ENCODE measurements at regions not wholly inside any gene's neighbourhood (a gene's known extent, or its start where the extent isn't known, plus 50 kb on each side); places are given as distances from the start of the nearest gene placed in this dataset.

DNA sequence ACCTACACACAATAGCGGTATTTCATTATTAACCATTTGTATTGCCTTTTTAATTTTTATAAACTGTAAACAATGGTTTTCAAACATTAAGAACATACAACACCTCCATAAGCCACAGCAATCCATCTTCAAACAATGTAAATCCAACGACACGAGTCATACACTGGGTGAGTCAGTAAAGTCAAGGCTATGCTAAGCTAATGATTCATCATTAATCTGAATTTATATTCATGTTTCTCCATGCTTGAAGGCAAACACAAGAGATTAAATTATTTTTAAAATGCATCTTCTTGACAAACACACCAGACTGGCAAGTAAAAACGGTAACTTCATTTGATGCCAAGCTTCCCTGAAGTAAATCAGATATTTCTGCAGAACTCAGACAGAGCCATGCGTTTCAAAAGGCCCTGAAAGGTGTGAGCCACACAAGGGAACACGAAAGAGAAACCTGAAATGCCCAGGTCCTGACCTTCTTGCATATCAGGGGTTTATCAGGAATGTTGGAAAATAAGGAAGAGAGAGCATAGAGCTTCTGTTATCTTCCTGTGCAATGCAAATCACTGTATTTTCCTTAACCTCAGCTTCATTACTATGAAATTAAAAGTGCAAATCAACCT is 162.5 kb downstream of the ALDH8A1 start:
- TF ChIP-seq CSDC2 (CRISPR knock-in tag; IDR thresholded peaks at IDR 0.05): no peak
- peak; percentile 57 for TF ChIP-seq ISL1 (CRISPR knock-in tag; IDR thresholded peaks at IDR 0.05)
- no peak for TF ChIP-seq BACH2 (CRISPR knock-in tag; IDR thresholded peaks at IDR 0.05; ENCODE audit: borderline replicate concordance)
- no peak for TF ChIP-seq ESRRG (CRISPR knock-in tag; IDR thresholded peaks at IDR 0.05)
- TF ChIP-seq, protein P1, sequence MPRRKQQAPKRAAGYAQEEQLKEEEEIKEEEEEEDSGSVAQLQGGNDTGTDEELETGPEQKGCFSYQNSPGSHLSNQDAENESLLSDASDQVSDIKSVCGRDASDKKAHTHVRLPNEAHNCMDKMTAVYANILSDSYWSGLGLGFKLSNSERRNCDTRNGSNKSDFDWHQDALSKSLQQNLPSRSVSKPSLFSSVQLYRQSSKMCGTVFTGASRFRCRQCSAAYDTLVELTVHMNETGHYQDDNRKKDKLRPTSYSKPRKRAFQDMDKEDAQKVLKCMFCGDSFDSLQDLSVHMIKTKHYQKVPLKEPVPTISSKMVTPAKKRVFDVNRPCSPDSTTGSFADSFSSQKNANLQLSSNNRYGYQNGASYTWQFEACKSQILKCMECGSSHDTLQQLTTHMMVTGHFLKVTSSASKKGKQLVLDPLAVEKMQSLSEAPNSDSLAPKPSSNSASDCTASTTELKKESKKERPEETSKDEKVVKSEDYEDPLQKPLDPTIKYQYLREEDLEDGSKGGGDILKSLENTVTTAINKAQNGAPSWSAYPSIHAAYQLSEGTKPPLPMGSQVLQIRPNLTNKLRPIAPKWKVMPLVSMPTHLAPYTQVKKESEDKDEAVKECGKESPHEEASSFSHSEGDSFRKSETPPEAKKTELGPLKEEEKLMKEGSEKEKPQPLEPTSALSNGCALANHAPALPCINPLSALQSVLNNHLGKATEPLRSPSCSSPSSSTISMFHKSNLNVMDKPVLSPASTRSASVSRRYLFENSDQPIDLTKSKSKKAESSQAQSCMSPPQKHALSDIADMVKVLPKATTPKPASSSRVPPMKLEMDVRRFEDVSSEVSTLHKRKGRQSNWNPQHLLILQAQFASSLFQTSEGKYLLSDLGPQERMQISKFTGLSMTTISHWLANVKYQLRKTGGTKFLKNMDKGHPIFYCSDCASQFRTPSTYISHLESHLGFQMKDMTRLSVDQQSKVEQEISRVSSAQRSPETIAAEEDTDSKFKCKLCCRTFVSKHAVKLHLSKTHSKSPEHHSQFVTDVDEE (CRISPR knock-in tag; IDR thresholded peaks at IDR 0.05): no peak
- no peak for TF ChIP-seq ARNTL (CRISPR knock-in tag; IDR thresholded peaks at IDR 0.05; ENCODE audit: borderline replicate concordance, low read depth)
- TF ChIP-seq ZNF8 (CRISPR knock-in tag; IDR thresholded peaks at IDR 0.05): no peak
- no peak for TF ChIP-seq ZNF565 (CRISPR knock-in tag; conservative IDR thresholded peaks at IDR 0.05; ENCODE audit: low read depth)
- no peak for TF ChIP-seq SNAI2 (CRISPR knock-in tag; IDR thresholded peaks at IDR 0.05)
- TF ChIP-seq ZC3H10 (CRISPR knock-in tag; IDR thresholded peaks at IDR 0.05): peak; percentile 81
- TF ChIP-seq TOX (CRISPR knock-in tag; IDR thresholded peaks at IDR 0.05; ENCODE audit: borderline replicate concordance): no peak
- TF ChIP-seq PPARA (CRISPR knock-in tag; IDR thresholded peaks at IDR 0.05; ENCODE audit: borderline replicate concordance): no peak
- TF ChIP-seq ZFP30 (CRISPR knock-in tag; IDR thresholded peaks at IDR 0.05): no peak
- TF ChIP-seq, protein P2, sequence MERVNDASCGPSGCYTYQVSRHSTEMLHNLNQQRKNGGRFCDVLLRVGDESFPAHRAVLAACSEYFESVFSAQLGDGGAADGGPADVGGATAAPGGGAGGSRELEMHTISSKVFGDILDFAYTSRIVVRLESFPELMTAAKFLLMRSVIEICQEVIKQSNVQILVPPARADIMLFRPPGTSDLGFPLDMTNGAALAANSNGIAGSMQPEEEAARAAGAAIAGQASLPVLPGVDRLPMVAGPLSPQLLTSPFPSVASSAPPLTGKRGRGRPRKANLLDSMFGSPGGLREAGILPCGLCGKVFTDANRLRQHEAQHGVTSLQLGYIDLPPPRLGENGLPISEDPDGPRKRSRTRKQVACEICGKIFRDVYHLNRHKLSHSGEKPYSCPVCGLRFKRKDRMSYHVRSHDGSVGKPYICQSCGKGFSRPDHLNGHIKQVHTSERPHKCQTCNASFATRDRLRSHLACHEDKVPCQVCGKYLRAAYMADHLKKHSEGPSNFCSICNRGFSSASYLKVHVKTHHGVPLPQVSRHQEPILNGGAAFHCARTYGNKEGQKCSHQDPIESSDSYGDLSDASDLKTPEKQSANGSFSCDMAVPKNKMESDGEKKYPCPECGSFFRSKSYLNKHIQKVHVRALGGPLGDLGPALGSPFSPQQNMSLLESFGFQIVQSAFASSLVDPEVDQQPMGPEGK (CRISPR knock-in tag; IDR thresholded peaks at IDR 0.05; ENCODE audit: borderline replicate concordance): no peak
- peak; percentile 91 for ATAC-seq

DNA sequence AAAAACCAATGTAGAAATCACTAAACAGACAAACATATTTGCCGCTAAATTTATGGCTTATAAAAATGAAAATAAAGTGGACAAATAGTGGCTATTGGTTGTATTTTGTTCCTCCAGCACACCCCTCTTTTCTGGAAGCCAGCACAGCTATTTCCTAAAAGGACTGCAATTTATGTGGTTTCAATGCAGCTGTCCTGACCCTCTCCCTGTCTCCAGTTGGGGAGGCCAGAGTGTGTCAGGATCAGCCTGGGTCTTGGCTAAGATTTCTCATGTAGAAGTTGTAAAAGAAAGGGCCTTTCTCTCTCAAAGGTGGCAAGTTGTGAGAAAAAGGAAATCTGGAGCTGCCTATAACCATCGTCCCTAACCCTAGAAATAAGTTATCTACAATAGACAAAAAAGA is 165.6 kb downstream of the ALDH8A1 start:
- no peak for ATAC-seq
- TF ChIP-seq TOX (CRISPR knock-in tag; IDR thresholded peaks at IDR 0.05; ENCODE audit: borderline replicate concordance): no peak
- TF ChIP-seq, protein P1 (CRISPR knock-in tag; IDR thresholded peaks at IDR 0.05): no peak
- no peak for TF ChIP-seq ESRRG (CRISPR knock-in tag; IDR thresholded peaks at IDR 0.05)

DNA sequence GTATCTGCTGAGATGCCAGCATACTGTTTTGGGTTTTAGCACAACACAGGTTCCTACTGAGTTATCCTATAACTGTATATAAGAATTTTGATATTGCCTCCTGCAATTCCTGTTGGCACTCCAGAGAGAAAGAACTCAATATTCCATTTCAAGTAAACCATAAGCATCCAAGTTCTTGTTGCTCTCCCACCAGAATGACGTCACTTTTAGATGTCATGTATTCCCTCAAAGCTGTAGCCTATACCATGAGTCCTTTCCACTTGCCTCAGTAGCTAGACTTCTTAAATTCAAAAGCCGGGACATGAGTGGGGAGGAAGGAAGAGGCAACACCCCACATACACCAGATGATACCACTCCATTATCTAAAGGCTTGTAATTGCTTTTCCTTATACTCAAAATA is 171.5 kb downstream of the ALDH8A1 start:
- no peak for ATAC-seq
- TF ChIP-seq PPARA (CRISPR knock-in tag; IDR thresholded peaks at IDR 0.05; ENCODE audit: borderline replicate concordance): no peak

DNA sequence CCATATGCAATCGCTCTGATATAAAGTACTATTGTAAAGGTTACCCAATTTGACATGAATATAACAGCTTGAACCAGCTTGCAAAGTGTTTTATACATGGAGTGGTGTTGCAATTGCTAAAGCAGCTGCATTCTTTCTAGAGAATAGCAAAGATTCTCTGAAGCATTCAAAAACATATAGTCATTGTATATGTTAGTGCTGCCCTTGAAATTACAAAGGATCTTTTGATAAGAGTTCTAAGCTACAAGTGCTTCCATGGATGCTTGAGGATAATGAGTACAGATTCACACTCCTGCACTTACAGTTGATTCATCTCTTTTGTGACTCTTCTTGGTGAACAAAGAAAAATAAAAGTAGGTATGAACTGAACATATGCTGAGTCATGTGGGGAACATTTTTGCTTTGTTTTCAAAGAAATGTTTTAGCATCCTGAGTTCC is 175.7 kb downstream of the ALDH8A1 start:
- TF ChIP-seq ISL1 (CRISPR knock-in tag; IDR thresholded peaks at IDR 0.05) (no peak), SNAI2 (CRISPR knock-in tag; IDR thresholded peaks at IDR 0.05) (no peak), ZFP30 (CRISPR knock-in tag; IDR thresholded peaks at IDR 0.05) (no peak)
- TF ChIP-seq, protein P3, sequence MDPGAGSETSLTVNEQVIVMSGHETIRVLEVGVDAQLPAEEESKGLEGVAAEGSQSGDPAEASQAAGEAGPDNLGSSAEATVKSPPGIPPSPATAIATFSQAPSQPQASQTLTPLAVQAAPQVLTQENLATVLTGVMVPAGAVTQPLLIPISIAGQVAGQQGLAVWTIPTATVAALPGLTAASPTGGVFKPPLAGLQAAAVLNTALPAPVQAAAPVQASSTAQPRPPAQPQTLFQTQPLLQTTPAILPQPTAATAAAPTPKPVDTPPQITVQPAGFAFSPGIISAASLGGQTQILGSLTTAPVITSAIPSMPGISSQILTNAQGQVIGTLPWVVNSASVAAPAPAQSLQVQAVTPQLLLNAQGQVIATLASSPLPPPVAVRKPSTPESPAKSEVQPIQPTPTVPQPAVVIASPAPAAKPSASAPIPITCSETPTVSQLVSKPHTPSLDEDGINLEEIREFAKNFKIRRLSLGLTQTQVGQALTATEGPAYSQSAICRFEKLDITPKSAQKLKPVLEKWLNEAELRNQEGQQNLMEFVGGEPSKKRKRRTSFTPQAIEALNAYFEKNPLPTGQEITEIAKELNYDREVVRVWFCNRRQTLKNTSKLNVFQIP (CRISPR knock-in tag; IDR thresholded peaks at IDR 0.05; ENCODE audit: borderline replicate concordance, low read depth): no peak
- TF ChIP-seq, protein P2 (CRISPR knock-in tag; IDR thresholded peaks at IDR 0.05; ENCODE audit: borderline replicate concordance): no peak
- TF ChIP-seq, protein P4, sequence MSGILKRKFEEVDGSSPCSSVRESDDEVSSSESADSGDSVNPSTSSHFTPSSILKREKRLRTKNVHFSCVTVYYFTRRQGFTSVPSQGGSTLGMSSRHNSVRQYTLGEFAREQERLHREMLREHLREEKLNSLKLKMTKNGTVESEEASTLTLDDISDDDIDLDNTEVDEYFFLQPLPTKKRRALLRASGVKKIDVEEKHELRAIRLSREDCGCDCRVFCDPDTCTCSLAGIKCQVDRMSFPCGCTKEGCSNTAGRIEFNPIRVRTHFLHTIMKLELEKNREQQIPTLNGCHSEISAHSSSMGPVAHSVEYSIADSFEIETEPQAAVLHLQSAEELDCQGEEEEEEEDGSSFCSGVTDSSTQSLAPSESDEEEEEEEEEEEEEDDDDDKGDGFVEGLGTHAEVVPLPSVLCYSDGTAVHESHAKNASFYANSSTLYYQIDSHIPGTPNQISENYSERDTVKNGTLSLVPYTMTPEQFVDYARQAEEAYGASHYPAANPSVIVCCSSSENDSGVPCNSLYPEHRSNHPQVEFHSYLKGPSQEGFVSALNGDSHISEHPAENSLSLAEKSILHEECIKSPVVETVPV (CRISPR knock-in tag; IDR thresholded peaks at IDR 0.05): no peak
- no peak for ATAC-seq

Data from SK-N-SH treated with all-trans-retinoic acid at 6 μM for 48 hours (cell line).